H9 (cell line): ENCODE measurements at regions not wholly inside any gene's neighbourhood (a gene's known extent, or its start where the extent isn't known, plus 50 kb on each side); places are given as distances from the start of the nearest gene placed in this dataset.

Source experiments
- DNase-seq: peaks from one replicate; pipeline ENCODE4 v3.0.0-alpha.2; 2017
- H2AFZ ChIP-seq: one replicate; pipeline ENCODE4 v1.6.1; 2013; ENCODE audit warnings: mild to moderate bottlenecking, low read length, control low read depth, moderate library complexity
- H2AK5ac ChIP-seq: 2 replicates; pipeline ENCODE4 v1.6.1; 2013; ENCODE audit warnings: low read length, control low read depth, mixed read lengths; ENCODE audit not compliant: insufficient read length
- H2BK120ac ChIP-seq: one replicate; pipeline ENCODE4 v1.6.1; 2013; ENCODE audit warnings: low read depth, mild to moderate bottlenecking, low read length, control low read depth, inconsistent platforms; ENCODE audit not compliant: poor library complexity, severe bottlenecking
- H2BK12ac ChIP-seq: 2 replicates; pipeline ENCODE4 v1.6.1; 2013; ENCODE audit warnings: low read length, control low read depth, mixed read lengths, low read depth; ENCODE audit not compliant: insufficient read length
- H2BK15ac ChIP-seq: 2 replicates; pipeline ENCODE4 v1.6.1; 2013; ENCODE audit warnings: low read depth, low read length, control low read depth
- H2BK20ac ChIP-seq: one replicate; pipeline ENCODE4 v1.6.1; 2013; ENCODE audit warnings: low read depth, mild to moderate bottlenecking, low read length, control low read depth, inconsistent platforms; ENCODE audit not compliant: poor library complexity, severe bottlenecking
- H2BK5ac ChIP-seq: 2 replicates; pipeline ENCODE4 v1.6.1; 2013; ENCODE audit warnings: low read length, control low read depth, mixed read lengths; ENCODE audit not compliant: insufficient read length
- H3K14ac ChIP-seq: 2 replicates; pipeline ENCODE4 v1.6.1; 2013; ENCODE audit warnings: low read length, control low read depth; ENCODE audit not compliant: insufficient read depth
- H3K18ac ChIP-seq: 2 replicates; pipeline ENCODE4 v1.6.1; 2013; ENCODE audit warnings: low read depth, mild to moderate bottlenecking, mixed read lengths, low read length, control low read depth; ENCODE audit not compliant: insufficient read length
- H3K23ac ChIP-seq: 2 replicates; pipeline ENCODE4 v1.6.1; 2013; ENCODE audit warnings: low read length, control low read depth, mixed read lengths, low read depth; ENCODE audit not compliant: insufficient read length
- H3K23me2 ChIP-seq: 2 replicates; pipeline ENCODE4 v1.6.1; 2013; ENCODE audit warnings: low read depth, mild to moderate bottlenecking, mixed read lengths, low read length, control low read depth; ENCODE audit not compliant: insufficient read length, poor library complexity, severe bottlenecking
- H3K27ac ChIP-seq: 2 replicates; pipeline ENCODE4 v1.5.1; 2013; ENCODE audit warnings: low read length, control low read depth, mixed read lengths, low read depth; ENCODE audit not compliant: insufficient read length
- H3K27me3 ChIP-seq: 2 replicates; pipeline ENCODE4 v1.6.1; 2013; ENCODE audit warnings: low read length, control low read depth, inconsistent platforms; ENCODE audit not compliant: insufficient read depth
- H3K4ac ChIP-seq: 2 replicates; pipeline ENCODE4 v1.6.1; 2013; ENCODE audit warnings: low read depth, mild to moderate bottlenecking, control low read depth, inconsistent platforms, low read length, moderate library complexity
- H3K4me1 ChIP-seq: 2 replicates; pipeline ENCODE4 v1.6.1; 2013; ENCODE audit warnings: low read length, control low read depth, inconsistent platforms; ENCODE audit not compliant: insufficient read depth
- H3K4me2 ChIP-seq: 2 replicates; pipeline ENCODE4 v1.6.1; 2013; ENCODE audit warnings: low read length, control low read depth, mixed read lengths; ENCODE audit not compliant: insufficient read length, insufficient read depth
- H3K56ac ChIP-seq: 2 replicates; pipeline ENCODE4 v1.6.1; 2013; ENCODE audit warnings: low read depth, mild to moderate bottlenecking, mixed read lengths, low read length, control low read depth; ENCODE audit not compliant: insufficient read length
- H3K79me1 ChIP-seq: 2 replicates; pipeline ENCODE4 v1.6.1; 2013; ENCODE audit warnings: low read depth, mild to moderate bottlenecking, moderate library complexity, low read length, control low read depth, inconsistent platforms; ENCODE audit not compliant: insufficient read depth, poor library complexity, severe bottlenecking
- H3K79me2 ChIP-seq: 2 replicates; pipeline ENCODE4 v1.6.1; 2013; ENCODE audit warnings: low read length, control low read depth, inconsistent platforms; ENCODE audit not compliant: insufficient read depth
- H3K9ac ChIP-seq: 2 replicates; pipeline ENCODE4 v1.6.1; 2013; ENCODE audit warnings: low read length, control low read depth, mixed read lengths; ENCODE audit not compliant: insufficient read length; ENCODE audit errors: extremely low read depth
- H3K9me3 ChIP-seq: one replicate; pipeline ENCODE4 v1.6.1; 2013; ENCODE audit warnings: low read depth, low read length, inconsistent platforms; ENCODE audit not compliant: control insufficient read depth
- H3T11ph ChIP-seq: one replicate; pipeline ENCODE4 v1.6.1; 2013; ENCODE audit warnings: mild to moderate bottlenecking, low read length, control low read depth, inconsistent platforms
- H4K20me1 ChIP-seq: one replicate; pipeline ENCODE4 v1.6.1; 2013; ENCODE audit not compliant: control insufficient read depth, insufficient read length, insufficient read depth
- H4K5ac ChIP-seq: 2 replicates; pipeline ENCODE4 v1.6.1; 2013; ENCODE audit warnings: low read depth, mild to moderate bottlenecking, mixed read lengths, low read length, control low read depth; ENCODE audit not compliant: insufficient read length
- H4K8ac ChIP-seq: replicated peaks from 2 replicates; pipeline ENCODE4 v1.6.1; 2013; ENCODE audit warnings: low read length, control low read depth, mixed read lengths, low read depth; ENCODE audit not compliant: insufficient read length
- H4K91ac ChIP-seq: 2 replicates; pipeline ENCODE4 v1.6.1; 2013; ENCODE audit warnings: low read depth, mild to moderate bottlenecking, moderate library complexity, mixed read lengths, low read length, control low read depth; ENCODE audit not compliant: insufficient read length
- H3K27ac Mint-ChIP-seq, 3 experiments: 2 replicates in 2 of 3; 3 replicates in 1 of 3; pipeline ENCODE4 v1.8.0; 2020 to 2021; ENCODE audit warnings: mixed read lengths in 3 of 3, mild to moderate bottlenecking in 1 of 3, moderate library complexity in 1 of 3
- H3K27me3 Mint-ChIP-seq: 2 replicates; pipeline ENCODE4 v1.8.0; 2021; ENCODE audit warnings: low read depth, mild to moderate bottlenecking, moderate library complexity, mixed read lengths
- H3K36me3 Mint-ChIP-seq, 3 experiments: 2 replicates in 2 of 3; 3 replicates in 1 of 3; pipeline ENCODE4 v1.8.0; 2020 to 2021; ENCODE audit warnings: low read depth in 3 of 3, mixed read lengths in 3 of 3; ENCODE audit not compliant: insufficient read depth in 1 of 3
- H3K4me1 Mint-ChIP-seq, 2 experiments: 2 replicates each; pipeline ENCODE4 v1.8.0; 2020; ENCODE audit warnings: mixed read lengths in 2 of 2
- H3K4me3 Mint-ChIP-seq, 2 experiments: 2 replicates in 1 of 2; 3 replicates in 1 of 2; pipeline ENCODE4 v1.8.0; 2020 to 2021; ENCODE audit warnings: mild to moderate bottlenecking in 2 of 2, mixed read lengths in 2 of 2, moderate library complexity in 1 of 2
- H3K9me3 Mint-ChIP-seq, 2 experiments: 2 replicates in 1 of 2; 3 replicates in 1 of 2; pipeline ENCODE4 v1.8.0; 2020; ENCODE audit warnings: mild to moderate bottlenecking in 2 of 2, mixed read lengths in 2 of 2, moderate library complexity in 1 of 2
- CTCF ChIP-seq: fragments of 200-600 bp; sonication (generic); conservative IDR thresholded peaks from 3 replicates; pipeline ENCODE4 v1.8.0; 2021; ENCODE audit warnings: antibody characterized with exemption, mild to moderate bottlenecking
- WGBS: extraction: QIAGEN DNeasy Blood & Tissue Kit; methylation state at CpG from one replicate; pipeline ENCODE4 v1.1.7; 2013; ENCODE audit warnings: missing lambda C conversion rate, low lambda C conversion rate, mixed read lengths; ENCODE audit not compliant: insufficient read length; ENCODE audit errors: extremely low coverage; 5-methylcytosine and 5-hydroxymethylcytosine counted together

GRCh38 chr11:29119116-29119515, 897.7 kb downstream of the KCNA4 start:
- H3K9ac ChIP-seq: no peak overlapping the region
- no peak overlapping the region for H3K18ac ChIP-seq
- no peak overlapping the region for H3K27ac ChIP-seq
- H3K23ac ChIP-seq: no peak overlapping the region
- H2BK12ac ChIP-seq: no peak overlapping the region
- no peak overlapping the region for H2BK15ac ChIP-seq
- H3K4me1 ChIP-seq: no peaks in the 10 kb centered on the region
- no peak overlapping the region for H3K4me2 ChIP-seq
- no peak overlapping the region for H2BK120ac ChIP-seq
- no peaks in the 10 kb centered on the region for H3K36me3 Mint-ChIP-seq
- no peak overlapping the region for H3K14ac ChIP-seq
- H3K23me2 ChIP-seq: no peaks in the 10 kb centered on the region
- H4K20me1 ChIP-seq: no peaks in the 10 kb centered on the region
- no peak for TF ChIP-seq CTCF
- H3K27me3 ChIP-seq: no peaks in the 10 kb centered on the region
- H3T11ph ChIP-seq: no peak overlapping the region
- H2AK5ac ChIP-seq: no peak overlapping the region
- no peak overlapping the region for H2BK20ac ChIP-seq
- no peak overlapping the region for H2AFZ ChIP-seq
- H4K8ac ChIP-seq: no peak overlapping the region
- no peak overlapping the region for H3K27ac Mint-ChIP-seq
- no peak overlapping the region for H3K4ac ChIP-seq
- no CpG with 5 or more reads among the region's 1 CpG for WGBS
- H3K27me3 Mint-ChIP-seq: peaks cover 1% of the 10 kb centered on the region; the same call in 1 of the 2 replicates
- no peaks in the 10 kb centered on the region for H3K9me3 ChIP-seq
- no peak overlapping the region for H4K91ac ChIP-seq
- no peak overlapping the region for H2BK5ac ChIP-seq
- H3K79me1 ChIP-seq: no peaks in the 10 kb centered on the region
- H3K79me2 ChIP-seq: no peaks in the 10 kb centered on the region
- H3K4me3 Mint-ChIP-seq: no peak overlapping the region
- no peak for DNase-seq
- H3K4me1 Mint-ChIP-seq: peaks cover 0 to 3% of the 10 kb centered on the region in 2 experiments; a peak in 1 of 4 replicates
- no peaks in the 10 kb centered on the region for H3K9me3 Mint-ChIP-seq
- no peak overlapping the region for H3K56ac ChIP-seq
- H4K5ac ChIP-seq: no peak overlapping the region
